HepG2 (cell line): ENCODE measurements at regions not wholly inside any gene's neighbourhood (a gene's known extent, or its start where the extent isn't known, plus 50 kb on each side); places are given as distances from the start of the nearest gene placed in this dataset.

ENCODE experiments used
- ATAC-seq: fragments of 200-7000 bp; cut with Tn5 transposase; 3 replicates; pipeline ENCODE4 v1.9.1; 2020; ENCODE audit warnings: mild to moderate bottlenecking, moderate library complexity
- BruUV-seq: library from RNA; stranded (reverse); fragments of 400-500 nt; replicated peaks from 2 replicates; lab custom pipeline; 2021; lab: Mats Ljungman, UMichigan
- CTCF ChIA-PET: fragments of 300-600 bp; formaldehyde crosslinking; extraction: SDS; loops from one replicate; lab custom pipeline; 2021; ENCODE audit warnings: low total read pairs, inconsistent platforms, low intra/inter-chr PET ratio; lab: Yijun Ruan, JAX
- POLR2A ChIA-PET: fragments of 350-600 bp; sonication (Branson Sonifier 250); formaldehyde crosslinking; loops from one replicate; lab custom pipeline; 2020; ENCODE audit warnings: antibody characterized with exemption, inconsistent platforms; lab: Yijun Ruan, JAX
- DNase-seq: peaks from one replicate; pipeline ENCODE4 v3.0.0-alpha.2; 2015; ENCODE audit warnings: low spot score
- FAIRE-seq: peaks from 3 replicates; lab custom pipeline; 2011; peaks lifted over from hg19 to GRCh38; lab: Jason Lieb, UNC
- H2AFZ ChIP-seq: one replicate; pipeline ENCODE4 v1.6.1; 2011; ENCODE audit warnings: low read length, inconsistent platforms
- H3K27ac ChIP-seq: fragments of 300-600 bp; 3 replicates; pipeline ENCODE4 v1.8.0; 2011; ENCODE audit warnings: mixed run types, mild to moderate bottlenecking, mixed read lengths, low read length, inconsistent platforms; ENCODE audit not compliant: insufficient read depth; ENCODE audit errors: extremely low read length
- H3K27me3 ChIP-seq, 2 experiments: fragments of 200-600 bp in 1 of 2; 2 replicates in 1 of 2; 3 replicates in 1 of 2; pipeline versions ENCODE4 v1.6.0 to v1.8.0; 2011; ENCODE audit warnings: low read length in 2 of 2, mild to moderate bottlenecking in 2 of 2, moderate library complexity in 2 of 2, inconsistent platforms in 1 of 2; ENCODE audit not compliant: insufficient read depth in 2 of 2, control insufficient read depth in 1 of 2
- H3K36me3 ChIP-seq, 2 experiments: fragments of 200-600 bp in 1 of 2; replicated peaks in 1 of 2; 2 replicates in 1 of 2; 3 replicates in 1 of 2; pipeline versions ENCODE4 v1.5.1 to v1.8.0; 2011; ENCODE audit warnings: low read length in 2 of 2, inconsistent platforms in 1 of 2; ENCODE audit not compliant: insufficient read depth in 2 of 2, control insufficient read depth in 1 of 2
- H3K4me1 ChIP-seq: 2 replicates; pipeline ENCODE4 v1.5.1; 2012; ENCODE audit warnings: low read length, inconsistent platforms; ENCODE audit not compliant: insufficient read depth
- H3K4me2 ChIP-seq: 2 replicates; pipeline ENCODE4 v1.6.0; 2011; ENCODE audit warnings: low read depth, low read length, inconsistent platforms
- H3K4me3 ChIP-seq, 3 experiments: fragments of 200-600 bp in 1 of 3; sonication (generic), shearing (Covaris generic) in 1 of 3; replicated peaks in 1 of 3; 2 replicates each; pipeline ENCODE4 v1.5.1; 2011 to 2016; ENCODE audit warnings: low read length in 3 of 3, inconsistent platforms in 2 of 3, low read depth in 2 of 3, mild to moderate bottlenecking in 2 of 3, control low read depth in 1 of 3, mixed read lengths in 1 of 3; ENCODE audit not compliant: insufficient read depth in 1 of 3
- H3K79me2 ChIP-seq: one replicate; pipeline ENCODE4 v1.6.1; 2011; ENCODE audit warnings: low read length, inconsistent platforms; ENCODE audit not compliant: insufficient read depth
- H3K9ac ChIP-seq: 2 replicates; pipeline ENCODE4 v1.6.0; 2011; ENCODE audit warnings: mild to moderate bottlenecking, low read depth, low read length, inconsistent platforms; ENCODE audit not compliant: insufficient read depth
- H3K9me3 ChIP-seq: 2 replicates; pipeline ENCODE4 v1.5.1; 2012; ENCODE audit warnings: mild to moderate bottlenecking, low read length
- H4K20me1 ChIP-seq: 2 replicates; pipeline ENCODE4 v1.6.0; 2011; ENCODE audit warnings: inconsistent platforms, mild to moderate bottlenecking, low read length, moderate library complexity; ENCODE audit not compliant: insufficient read depth
- FOXP1 ChIP-seq, 2 experiments: fragments of 450-650 bp in 1 of 2; IDR thresholded peaks; 2 replicates each; pipeline ENCODE4 v1.6.1; 2017 to 2018; ENCODE audit warnings: antibody characterized with exemption in 1 of 2
- HMG20B ChIP-seq: conservative IDR thresholded peaks from 2 replicates; pipeline ENCODE4 v1.6.1; 2016; ENCODE audit warnings: missing genetic modification reagents, missing compliant biosample characterization
- MYC ChIP-seq: sonication (generic); formaldehyde crosslinking; IDR thresholded peaks from 2 replicates; pipeline ENCODE4 v1.9.0; 2021; ENCODE audit warnings: missing genetic modification reagents, borderline replicate concordance
- NFIB ChIP-seq: sonication (generic); formaldehyde crosslinking; IDR thresholded peaks from 2 replicates; pipeline ENCODE4 v1.9.0; 2021; ENCODE audit warnings: missing genetic modification reagents, mild to moderate bottlenecking, borderline replicate concordance
- ZFP62 ChIP-seq: sonication (generic); formaldehyde crosslinking; IDR thresholded peaks from 2 replicates; pipeline ENCODE4 v1.4.0; 2020; ENCODE audit warnings: missing genetic modification reagents
- ZNF124 ChIP-seq: sonication (generic); formaldehyde crosslinking; IDR thresholded peaks from 2 replicates; pipeline ENCODE4 v1.4.0; 2020; ENCODE audit warnings: missing genetic modification reagents
- ZNF451 ChIP-seq: sonication (generic); formaldehyde crosslinking; IDR thresholded peaks from 2 replicates; pipeline ENCODE4 v1.5.0; 2020; ENCODE audit warnings: mild to moderate bottlenecking, missing genetic modification reagents
- ZXDC ChIP-seq: sonication (generic); formaldehyde crosslinking; IDR thresholded peaks from 2 replicates; pipeline ENCODE4 v1.5.0; 2020; ENCODE audit warnings: mild to moderate bottlenecking, missing genetic modification reagents
- WGBS: methylation state at CpG from one replicate; pipeline ENCODE4 v1.1.6; 2017; ENCODE audit warnings: low lambda C conversion rate; 5-methylcytosine and 5-hydroxymethylcytosine counted together
- in situ Hi-C: cut with HindIII; loops from 2 replicates; pipeline ENCODE4 v1.10.0; 2017; ENCODE audit warnings: low pct_unique_long_range_greater_than_20kb; ENCODE audit not compliant: extremely low pct_ligation_motif_present
- intact Hi-C: fragments of 100-400 bp; cut with micrococcal nuclease; formaldehyde crosslinking; loops from one replicate; pipeline ENCODE4 v1.10.0; 2022; ENCODE audit not compliant: unreplicated experiment

- TF ChIP-seq ZFP62 (CRISPR knock-in tag) (no peak), ZXDC (no peak), MYC (CRISPR knock-in tag) (no peak)
- TF ChIP-seq, all 625 proteins: peak for 0
These were observed 1092.0 kb upstream of the LRRTM1 start (continued) for GRCh38 chr2:81396417-81397019.

GRCh38 chr2:81395746-81396145 is 1091.2 kb upstream of the LRRTM1 start:
- ATAC-seq (no peak), DNase-seq (no peak)
- H3K9me3 ChIP-seq: peaks cover 19% of the 10 kb centered on the region
- BruUV-seq: no TSS peak
- in situ Hi-C loops (no loop called here), intact Hi-C loops (no loop called here)
- H3K79me2 ChIP-seq: no peaks in the 10 kb centered on the region
- H3K4me1 ChIP-seq: no peaks in the 10 kb centered on the region
- H3K36me3 ChIP-seq: no peaks in the 10 kb centered on the region
- no peak overlapping the region for H2AFZ ChIP-seq
- 0% methylated on average over 2 of the region's 2 CpGs for WGBS
- no peak overlapping the region for H3K9ac ChIP-seq
- TF ChIP-seq NFIB (CRISPR knock-in tag) (no peak), ZNF451 (no peak), FOXP1 (IDR thresholded peaks at IDR 0.05) (no peak), FOXP1 (CRISPR knock-in tag; IDR thresholded peaks at IDR 0.05) (no peak), ZNF124 (CRISPR knock-in tag) (no peak), HMG20B (no peak)
- TF ChIP-seq, all 625 proteins: peak for 0
- no peak overlapping the region for H3K4me3 ChIP-seq
- POLR2A ChIA-PET: no interaction called here
- CTCF ChIA-PET: no interaction called here
- H3K4me2 ChIP-seq: no peak overlapping the region
- H4K20me1 ChIP-seq: no peaks in the 10 kb centered on the region
- no peaks in the 10 kb centered on the region for H3K27me3 ChIP-seq
- H3K27ac ChIP-seq: no peak overlapping the region
- no peak for FAIRE-seq
